SK-N-SH treated with all-trans-retinoic acid at 6 μM for 48 hours (cell line): ENCODE measurements at regions not wholly inside any gene's neighbourhood (a gene's known extent, or its start where the extent isn't known, plus 50 kb on each side); places are given as distances from the start of the nearest gene placed in this dataset.

Experiments
- ATAC-seq: fragments of 200-7000 bp; cut with Tn5 transposase; 3 replicates; pipeline ENCODE4 v1.9.1; 2020; ENCODE audit warnings: mild to moderate bottlenecking, moderate library complexity
- ARNTL ChIP-seq: fragments of 450-650 bp; formaldehyde crosslinking; IDR thresholded peaks from 2 replicates; pipeline ENCODE4 v1.5.0; 2020; ENCODE audit warnings: low read depth, mild to moderate bottlenecking, moderate library complexity, borderline replicate concordance
- CREB5 ChIP-seq: fragments of 250-450 bp; sonication (Bioruptor Pico); IDR thresholded peaks from 2 replicates; pipeline ENCODE4 v1.5.1; 2020; ENCODE audit warnings: low read depth, mild to moderate bottlenecking, moderate library complexity
- CSDC2 ChIP-seq: fragments of 250-450 bp; sonication (Bioruptor Pico); IDR thresholded peaks from 2 replicates; pipeline ENCODE4 v1.5.0; 2020; ENCODE audit warnings: mild to moderate bottlenecking, moderate library complexity
- ESRRG ChIP-seq: fragments of 250-450 bp; sonication (Bioruptor Pico); IDR thresholded peaks from 2 replicates; pipeline ENCODE4 v1.6.1; 2021; ENCODE audit warnings: mild to moderate bottlenecking
- GLIS3 ChIP-seq: fragments of 250-450 bp; sonication (Bioruptor Pico); IDR thresholded peaks from 2 replicates; pipeline ENCODE4 v1.5.0; 2020; ENCODE audit warnings: mild to moderate bottlenecking, moderate library complexity
- ISL1 ChIP-seq: fragments of 250-450 bp; sonication (Bioruptor Pico); IDR thresholded peaks from 2 replicates; pipeline ENCODE4 v2.1.2; 2022; ENCODE audit warnings: mild to moderate bottlenecking, moderate library complexity
- OSR1 ChIP-seq: fragments of 250-450 bp; sonication (Bioruptor Pico); IDR thresholded peaks from 2 replicates; pipeline ENCODE4 v1.8.0; 2022; ENCODE audit warnings: moderate library complexity, mild to moderate bottlenecking, inconsistent platforms
- PATZ1 ChIP-seq: fragments of 250-450 bp; sonication (Bioruptor Pico); IDR thresholded peaks from 2 replicates; pipeline ENCODE4 v1.8.0; 2020; ENCODE audit warnings: mild to moderate bottlenecking, moderate library complexity, borderline replicate concordance
- PPARA ChIP-seq: fragments of 250-450 bp; sonication (Bioruptor Pico); IDR thresholded peaks from 2 replicates; pipeline ENCODE4 v1.5.0; 2020; ENCODE audit warnings: mild to moderate bottlenecking, borderline replicate concordance
- RARB ChIP-seq: fragments of 250-450 bp; sonication (Bioruptor Pico); IDR thresholded peaks from 2 replicates; pipeline ENCODE4 v1.8.0; 2021; ENCODE audit warnings: mild to moderate bottlenecking, moderate library complexity
- SNAI2 ChIP-seq: fragments of 250-450 bp; sonication (Bioruptor Pico); IDR thresholded peaks from 2 replicates; pipeline ENCODE4 v1.5.0; 2020; ENCODE audit warnings: mild to moderate bottlenecking, moderate library complexity
- TCF4 ChIP-seq: fragments of 250-450 bp; sonication (Bioruptor Pico); IDR thresholded peaks from 2 replicates; pipeline ENCODE4 v1.8.0; 2021; ENCODE audit warnings: mild to moderate bottlenecking, moderate library complexity, borderline replicate concordance
- TOX ChIP-seq: fragments of 250-450 bp; sonication (Bioruptor Pico); IDR thresholded peaks from 2 replicates; pipeline ENCODE4 v1.8.0; 2021; ENCODE audit warnings: mild to moderate bottlenecking, moderate library complexity, borderline replicate concordance
- ZC3H10 ChIP-seq: fragments of 250-450 bp; sonication (Bioruptor Pico); IDR thresholded peaks from 2 replicates; pipeline ENCODE4 v1.5.1; 2021; ENCODE audit warnings: mild to moderate bottlenecking, moderate library complexity
- ZFP3 ChIP-seq: fragments of 250-450 bp; sonication (Bioruptor Pico); IDR thresholded peaks from 2 replicates; pipeline ENCODE4 v1.5.0; 2020; ENCODE audit warnings: mild to moderate bottlenecking, moderate library complexity
- ZFP30 ChIP-seq: fragments of 450-650 bp; formaldehyde crosslinking; IDR thresholded peaks from 2 replicates; pipeline ENCODE4 v1.5.0; 2022; ENCODE audit warnings: mild to moderate bottlenecking, moderate library complexity
- ZNF565 ChIP-seq: fragments of 450-650 bp; formaldehyde crosslinking; conservative IDR thresholded peaks from 2 replicates; pipeline ENCODE4 v1.5.0; 2020; ENCODE audit warnings: low read depth, mild to moderate bottlenecking, moderate library complexity
- ZNF70 ChIP-seq: fragments of 450-650 bp; formaldehyde crosslinking; IDR thresholded peaks from 2 replicates; pipeline ENCODE4 v1.5.0; 2020; ENCODE audit warnings: mild to moderate bottlenecking, moderate library complexity
- ZNF8 ChIP-seq: fragments of 450-650 bp; formaldehyde crosslinking; IDR thresholded peaks from 2 replicates; pipeline ENCODE4 v1.5.0; 2020; ENCODE audit warnings: mild to moderate bottlenecking, moderate library complexity
- TF ChIP-seq, protein P1 (sequence below): fragments of 250-450 bp; sonication (Bioruptor Pico); IDR thresholded peaks from 2 replicates; pipeline ENCODE4 v1.5.1; 2021; ENCODE audit warnings: mild to moderate bottlenecking, moderate library complexity
- TF ChIP-seq, protein P2 (sequence below): fragments of 250-450 bp; sonication (Bioruptor Pico); IDR thresholded peaks from 2 replicates; pipeline ENCODE4 v1.5.0; 2020; ENCODE audit warnings: mild to moderate bottlenecking, moderate library complexity
- TF ChIP-seq, protein P3 (sequence below): fragments of 250-450 bp; sonication (Bioruptor Pico); IDR thresholded peaks from 2 replicates; pipeline ENCODE4 v1.8.0; 2021; ENCODE audit warnings: low read depth, mild to moderate bottlenecking, moderate library complexity, borderline replicate concordance

- TF ChIP-seq, protein P1, sequence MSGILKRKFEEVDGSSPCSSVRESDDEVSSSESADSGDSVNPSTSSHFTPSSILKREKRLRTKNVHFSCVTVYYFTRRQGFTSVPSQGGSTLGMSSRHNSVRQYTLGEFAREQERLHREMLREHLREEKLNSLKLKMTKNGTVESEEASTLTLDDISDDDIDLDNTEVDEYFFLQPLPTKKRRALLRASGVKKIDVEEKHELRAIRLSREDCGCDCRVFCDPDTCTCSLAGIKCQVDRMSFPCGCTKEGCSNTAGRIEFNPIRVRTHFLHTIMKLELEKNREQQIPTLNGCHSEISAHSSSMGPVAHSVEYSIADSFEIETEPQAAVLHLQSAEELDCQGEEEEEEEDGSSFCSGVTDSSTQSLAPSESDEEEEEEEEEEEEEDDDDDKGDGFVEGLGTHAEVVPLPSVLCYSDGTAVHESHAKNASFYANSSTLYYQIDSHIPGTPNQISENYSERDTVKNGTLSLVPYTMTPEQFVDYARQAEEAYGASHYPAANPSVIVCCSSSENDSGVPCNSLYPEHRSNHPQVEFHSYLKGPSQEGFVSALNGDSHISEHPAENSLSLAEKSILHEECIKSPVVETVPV: no peak
- no peak for TF ChIP-seq ZNF565 (CRISPR knock-in tag)
- no peak for TF ChIP-seq ESRRG (CRISPR knock-in tag)
- TF ChIP-seq OSR1 (CRISPR knock-in tag): no peak
- no peak for TF ChIP-seq ARNTL (CRISPR knock-in tag)
- no peak for TF ChIP-seq ZFP30 (CRISPR knock-in tag)
- no peak for TF ChIP-seq TOX
- TF ChIP-seq SNAI2 (CRISPR knock-in tag): no peak
- TF ChIP-seq ZC3H10 (CRISPR knock-in tag): no peak
- TF ChIP-seq, protein P2, sequence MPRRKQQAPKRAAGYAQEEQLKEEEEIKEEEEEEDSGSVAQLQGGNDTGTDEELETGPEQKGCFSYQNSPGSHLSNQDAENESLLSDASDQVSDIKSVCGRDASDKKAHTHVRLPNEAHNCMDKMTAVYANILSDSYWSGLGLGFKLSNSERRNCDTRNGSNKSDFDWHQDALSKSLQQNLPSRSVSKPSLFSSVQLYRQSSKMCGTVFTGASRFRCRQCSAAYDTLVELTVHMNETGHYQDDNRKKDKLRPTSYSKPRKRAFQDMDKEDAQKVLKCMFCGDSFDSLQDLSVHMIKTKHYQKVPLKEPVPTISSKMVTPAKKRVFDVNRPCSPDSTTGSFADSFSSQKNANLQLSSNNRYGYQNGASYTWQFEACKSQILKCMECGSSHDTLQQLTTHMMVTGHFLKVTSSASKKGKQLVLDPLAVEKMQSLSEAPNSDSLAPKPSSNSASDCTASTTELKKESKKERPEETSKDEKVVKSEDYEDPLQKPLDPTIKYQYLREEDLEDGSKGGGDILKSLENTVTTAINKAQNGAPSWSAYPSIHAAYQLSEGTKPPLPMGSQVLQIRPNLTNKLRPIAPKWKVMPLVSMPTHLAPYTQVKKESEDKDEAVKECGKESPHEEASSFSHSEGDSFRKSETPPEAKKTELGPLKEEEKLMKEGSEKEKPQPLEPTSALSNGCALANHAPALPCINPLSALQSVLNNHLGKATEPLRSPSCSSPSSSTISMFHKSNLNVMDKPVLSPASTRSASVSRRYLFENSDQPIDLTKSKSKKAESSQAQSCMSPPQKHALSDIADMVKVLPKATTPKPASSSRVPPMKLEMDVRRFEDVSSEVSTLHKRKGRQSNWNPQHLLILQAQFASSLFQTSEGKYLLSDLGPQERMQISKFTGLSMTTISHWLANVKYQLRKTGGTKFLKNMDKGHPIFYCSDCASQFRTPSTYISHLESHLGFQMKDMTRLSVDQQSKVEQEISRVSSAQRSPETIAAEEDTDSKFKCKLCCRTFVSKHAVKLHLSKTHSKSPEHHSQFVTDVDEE (CRISPR knock-in tag): no peak
- TF ChIP-seq PPARA (CRISPR knock-in tag): no peak
- TF ChIP-seq, protein P3, sequence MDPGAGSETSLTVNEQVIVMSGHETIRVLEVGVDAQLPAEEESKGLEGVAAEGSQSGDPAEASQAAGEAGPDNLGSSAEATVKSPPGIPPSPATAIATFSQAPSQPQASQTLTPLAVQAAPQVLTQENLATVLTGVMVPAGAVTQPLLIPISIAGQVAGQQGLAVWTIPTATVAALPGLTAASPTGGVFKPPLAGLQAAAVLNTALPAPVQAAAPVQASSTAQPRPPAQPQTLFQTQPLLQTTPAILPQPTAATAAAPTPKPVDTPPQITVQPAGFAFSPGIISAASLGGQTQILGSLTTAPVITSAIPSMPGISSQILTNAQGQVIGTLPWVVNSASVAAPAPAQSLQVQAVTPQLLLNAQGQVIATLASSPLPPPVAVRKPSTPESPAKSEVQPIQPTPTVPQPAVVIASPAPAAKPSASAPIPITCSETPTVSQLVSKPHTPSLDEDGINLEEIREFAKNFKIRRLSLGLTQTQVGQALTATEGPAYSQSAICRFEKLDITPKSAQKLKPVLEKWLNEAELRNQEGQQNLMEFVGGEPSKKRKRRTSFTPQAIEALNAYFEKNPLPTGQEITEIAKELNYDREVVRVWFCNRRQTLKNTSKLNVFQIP: no peak
- no peak for TF ChIP-seq RARB (CRISPR knock-in tag)
- TF ChIP-seq ZFP3 (CRISPR knock-in tag): no peak
- TF ChIP-seq ISL1 (CRISPR knock-in tag): no peak
- TF ChIP-seq, all 23 proteins: peak for 0
- no peak for ATAC-seq
Observed at GRCh38 chr21:25118648-25119047, 488.6 kb downstream of the MRPL39 start.

DNA sequence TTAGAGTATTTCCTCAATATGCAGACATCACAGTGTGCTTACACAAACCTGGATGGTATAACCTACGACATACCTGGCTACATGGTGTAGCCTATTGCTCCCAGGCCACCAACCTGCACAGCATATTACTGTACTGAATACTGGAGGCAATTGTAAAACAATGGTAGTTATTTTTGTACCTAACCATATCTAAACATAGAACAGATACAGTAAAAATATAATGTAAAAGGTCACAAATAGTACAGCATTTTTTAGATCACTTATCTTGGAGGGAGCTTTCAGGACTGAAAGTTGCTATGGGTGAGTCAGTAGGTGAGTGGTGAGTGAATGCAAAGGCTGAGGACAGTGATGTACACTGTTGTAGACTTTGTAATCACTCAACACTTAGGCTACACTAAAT lies 492.3 kb downstream of the MRPL39 start:
- peak; percentile 91 for ATAC-seq

More for the DNA sequence above, 492.3 kb downstream of the MRPL39 start:
- no peak for TF ChIP-seq TCF4 (CRISPR knock-in tag)
- no peak for TF ChIP-seq OSR1 (CRISPR knock-in tag)
- no peak for TF ChIP-seq ZFP30 (CRISPR knock-in tag)
- TF ChIP-seq GLIS3 (CRISPR knock-in tag): no peak
- TF ChIP-seq PATZ1 (CRISPR knock-in tag): no peak
- no peak for TF ChIP-seq SNAI2 (CRISPR knock-in tag)
- no peak for TF ChIP-seq ZNF70 (CRISPR knock-in tag)
- no peak for TF ChIP-seq ZC3H10 (CRISPR knock-in tag)
- TF ChIP-seq PPARA (CRISPR knock-in tag): no peak
- no peak for TF ChIP-seq RARB (CRISPR knock-in tag)
- TF ChIP-seq CREB5 (CRISPR knock-in tag): no peak
- TF ChIP-seq, protein P3: no peak
- no peak for TF ChIP-seq CSDC2 (CRISPR knock-in tag)
- no peak for TF ChIP-seq TOX
- TF ChIP-seq ARNTL (CRISPR knock-in tag): no peak
- no peak for TF ChIP-seq ESRRG (CRISPR knock-in tag)
- no peak for TF ChIP-seq ZNF8 (CRISPR knock-in tag)
